Tibial nerve (tissue), 4 donors: ENCODE measurements at regions not wholly inside any gene's neighbourhood (a gene's known extent, or its start where the extent isn't known, plus 50 kb on each side); places are given as distances from the start of the nearest gene placed in this dataset.

ENCODE experiments used
- DNase-seq, 2 donors: peaks; one replicate each; pipeline ENCODE4 v3.0.0-alpha.2; 2019; ENCODE audit warnings: low spot score in 2 of 2
- H3K27ac ChIP-seq, 4 donors: fragments of 200-600 bp; sonication (generic) in 3 of 4; one replicate each; pipeline ENCODE4 v1.5.1; 2017 to 2019; ENCODE audit warnings: mild to moderate bottlenecking in 1 of 4
- H3K27me3 ChIP-seq, 2 donors: fragments of 200-600 bp; sonication (generic) in 1 of 2; one replicate each; pipeline versions ENCODE4 v1.5.1 to v1.6.0; 2017 to 2019
- H3K36me3 ChIP-seq, 3 donors: fragments of 200-600 bp; sonication (generic); one replicate each; pipeline ENCODE4 v1.5.1; 2018 to 2019
- H3K4me1 ChIP-seq, 4 donors: fragments of 200-600 bp; sonication (generic) in 3 of 4; one replicate each; pipeline ENCODE4 v1.5.1; 2017 to 2019
- H3K4me3 ChIP-seq, 4 donors: fragments of 200-600 bp; sonication (generic) in 3 of 4; one replicate each; pipeline ENCODE4 v1.5.1; 2017 to 2019; ENCODE audit warnings: mild to moderate bottlenecking in 1 of 4, moderate library complexity in 1 of 4
- H3K9me3 ChIP-seq, 4 donors: fragments of 200-600 bp; sonication (generic) in 3 of 4; one replicate each; pipeline ENCODE4 v1.5.1; 2017 to 2019
- EP300 ChIP-seq, 2 donors: sonication (generic); formaldehyde crosslinking; IDR thresholded peaks; one replicate each; pipeline ENCODE4 v1.6.1; 2017; ENCODE audit warnings: antibody characterized with exemption in 2 of 2, mild to moderate bottlenecking in 1 of 2
- POLR2A ChIP-seq, 2 donors: fragments of 450-650 bp; IDR thresholded peaks; one replicate each; pipeline ENCODE4 v1.6.1; 2017; ENCODE audit warnings: antibody characterized with exemption in 2 of 2, mild to moderate bottlenecking in 2 of 2, moderate library complexity in 2 of 2
- WGBS, 2 donors: methylation state at CpG; one replicate each; pipeline ENCODE4 v1.1.5; 2018; 5-methylcytosine and 5-hydroxymethylcytosine counted together
- TF ChIP-seq, protein P1 (sequence below), 5 experiments: fragments of 200-600 bp in 3 of 5; fragments of 450-650 bp in 2 of 5; sonication (generic) in 3 of 5; IDR thresholded peaks; one replicate each; pipeline ENCODE4 v1.5.1; 2016 to 2019; ENCODE audit warnings: antibody characterized with exemption in 5 of 5, mild to moderate bottlenecking in 3 of 5, moderate library complexity in 2 of 5

DNA sequence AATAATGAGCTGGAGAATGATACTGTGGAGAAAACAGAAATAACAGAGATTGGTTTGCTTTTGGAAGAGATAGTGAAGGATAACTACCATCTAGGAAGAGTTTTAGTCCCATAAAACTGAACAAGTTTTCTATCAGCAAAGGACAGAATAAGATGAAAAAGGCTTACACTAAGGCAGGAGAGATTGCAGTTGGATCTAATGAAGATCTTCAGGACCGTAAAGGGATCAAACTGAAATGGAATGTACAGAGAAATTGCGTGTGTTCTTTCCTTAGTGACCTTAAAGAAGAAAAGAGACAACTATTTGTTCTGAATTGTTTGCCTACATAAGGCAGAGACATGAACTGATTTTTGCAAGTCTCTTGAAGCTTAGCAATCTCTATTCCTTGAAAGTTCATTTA lies 191.7 kb upstream of the MTPN start:
- Histone ChIP-seq H3K9me3 (no peaks in the 10 kb centered on the region), H3K27ac (no peak overlapping the region), H3K4me3 (no peak overlapping the region), H3K27me3 (no peaks in the 10 kb centered on the region), H3K4me1 (no peaks in the 10 kb centered on the region), H3K36me3 (no peaks in the 10 kb centered on the region)
- DNase-seq = no peak
- WGBS, 2 donors = 53% methylated on average over 2 of the region's 2 CpGs
- no peak for TF ChIP-seq POLR2A (IDR thresholded peaks at IDR 0.05)
- TF ChIP-seq EP300 (IDR thresholded peaks at IDR 0.05) = no peak
- TF ChIP-seq, protein P1, sequence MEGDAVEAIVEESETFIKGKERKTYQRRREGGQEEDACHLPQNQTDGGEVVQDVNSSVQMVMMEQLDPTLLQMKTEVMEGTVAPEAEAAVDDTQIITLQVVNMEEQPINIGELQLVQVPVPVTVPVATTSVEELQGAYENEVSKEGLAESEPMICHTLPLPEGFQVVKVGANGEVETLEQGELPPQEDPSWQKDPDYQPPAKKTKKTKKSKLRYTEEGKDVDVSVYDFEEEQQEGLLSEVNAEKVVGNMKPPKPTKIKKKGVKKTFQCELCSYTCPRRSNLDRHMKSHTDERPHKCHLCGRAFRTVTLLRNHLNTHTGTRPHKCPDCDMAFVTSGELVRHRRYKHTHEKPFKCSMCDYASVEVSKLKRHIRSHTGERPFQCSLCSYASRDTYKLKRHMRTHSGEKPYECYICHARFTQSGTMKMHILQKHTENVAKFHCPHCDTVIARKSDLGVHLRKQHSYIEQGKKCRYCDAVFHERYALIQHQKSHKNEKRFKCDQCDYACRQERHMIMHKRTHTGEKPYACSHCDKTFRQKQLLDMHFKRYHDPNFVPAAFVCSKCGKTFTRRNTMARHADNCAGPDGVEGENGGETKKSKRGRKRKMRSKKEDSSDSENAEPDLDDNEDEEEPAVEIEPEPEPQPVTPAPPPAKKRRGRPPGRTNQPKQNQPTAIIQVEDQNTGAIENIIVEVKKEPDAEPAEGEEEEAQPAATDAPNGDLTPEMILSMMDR (IDR thresholded peaks at IDR 0.05) = no peak

- H3K27ac ChIP-seq = no peak overlapping the region
- 58 to 59% methylated on average over 4 of the region's 4 CpGs for WGBS, 2 donors
- no peak for DNase-seq
Observed at GRCh38 chr7:136167991-136168390, 190.8 kb upstream of the MTPN start.

GRCh38 chr7:136166521-136166920 lies 189.4 kb upstream of the MTPN start:
- Histone ChIP-seq H3K4me1 (no peaks in the 10 kb centered on the region), H3K4me3 (no peak overlapping the region), H3K36me3 (no peaks in the 10 kb centered on the region), H3K27ac (no peak overlapping the region), H3K9me3 (no peaks in the 10 kb centered on the region), H3K27me3 (no peaks in the 10 kb centered on the region)
- DNase-seq = no peak
- no peak for TF ChIP-seq EP300 (IDR thresholded peaks at IDR 0.05)
- no peak for TF ChIP-seq POLR2A (IDR thresholded peaks at IDR 0.05)
- TF ChIP-seq, protein P1 (IDR thresholded peaks at IDR 0.05) = no peak
- 61 to 87% methylated on average over 1 of the region's 1 CpG for WGBS, 2 donors

More at GRCh38 chr7:136167991-136168390, 190.8 kb upstream of the MTPN start:
- TF ChIP-seq EP300 (IDR thresholded peaks at IDR 0.05) (no peak), POLR2A (IDR thresholded peaks at IDR 0.05) (no peak)
- TF ChIP-seq, protein P1 (IDR thresholded peaks at IDR 0.05) = no peak
- no peaks in the 10 kb centered on the region for H3K36me3 ChIP-seq
- no peaks in the 10 kb centered on the region for H3K9me3 ChIP-seq
- H3K4me1 ChIP-seq = no peaks in the 10 kb centered on the region
- no peak overlapping the region for H3K4me3 ChIP-seq
- no peaks in the 10 kb centered on the region for H3K27me3 ChIP-seq

DNA sequence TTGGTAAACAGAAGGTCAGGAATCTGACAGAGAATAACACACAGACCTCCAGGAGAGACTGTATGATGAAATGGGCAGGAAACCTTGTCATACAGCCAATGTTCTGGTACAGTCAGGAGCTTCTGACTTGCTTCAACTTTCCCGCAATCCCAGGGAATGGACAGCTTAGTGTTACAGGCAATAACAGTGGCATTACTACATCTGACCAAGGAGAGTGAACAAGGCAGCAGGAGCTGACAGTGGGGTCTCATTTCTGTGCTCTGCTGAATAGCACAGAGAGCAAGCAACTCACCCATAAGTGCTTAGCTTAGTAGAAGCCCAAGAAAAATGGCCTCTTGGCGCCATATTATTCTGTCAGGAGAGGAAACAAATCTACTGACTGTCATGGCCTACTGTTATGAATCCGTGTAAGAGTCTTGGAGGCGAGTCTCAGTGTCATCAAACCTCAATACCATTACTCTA lies 186.2 kb upstream of the MTPN start:
- no peak for DNase-seq
- WGBS, 2 donors = 89 to 94% methylated on average over 4 of the region's 4 CpGs
- Histone ChIP-seq H3K4me1 (no peaks in the 10 kb centered on the region), H3K36me3 (no peaks in the 10 kb centered on the region), H3K27me3 (no peaks in the 10 kb centered on the region), H3K27ac (no peak overlapping the region), H3K9me3 (no peaks in the 10 kb centered on the region), H3K4me3 (no peak overlapping the region)
- no peak for TF ChIP-seq POLR2A (IDR thresholded peaks at IDR 0.05)
- no peak for TF ChIP-seq EP300 (IDR thresholded peaks at IDR 0.05)
- TF ChIP-seq, protein P1 (IDR thresholded peaks at IDR 0.05) = no peak

DNA sequence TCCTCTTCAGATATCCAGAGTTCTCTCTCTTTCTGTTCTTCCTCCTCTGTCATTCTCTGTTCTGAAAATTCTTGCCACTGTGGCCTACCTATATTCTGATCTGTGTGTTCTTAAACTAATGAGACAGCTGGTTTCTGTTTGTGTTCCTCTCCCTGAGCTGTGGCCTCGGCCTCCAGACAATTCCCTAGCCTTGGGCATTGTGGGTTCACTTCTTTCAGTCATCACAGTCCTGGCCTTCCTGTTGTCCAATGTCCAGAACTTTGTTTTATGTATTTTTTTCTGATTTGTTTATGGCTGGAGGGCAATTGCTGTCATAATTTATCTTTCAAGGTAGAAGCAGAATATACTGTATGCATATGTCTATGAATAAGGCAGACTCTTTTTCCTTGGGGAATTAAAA lies 173.2 kb upstream of the MTPN start:
- Histone ChIP-seq H3K27me3 (no peaks in the 10 kb centered on the region), H3K4me3 (no peak overlapping the region), H3K4me1 (no peaks in the 10 kb centered on the region), H3K27ac (no peak overlapping the region), H3K36me3 (no peaks in the 10 kb centered on the region), H3K9me3 (no peaks in the 10 kb centered on the region)
- no peak for DNase-seq
- no peak for TF ChIP-seq POLR2A (IDR thresholded peaks at IDR 0.05)
- WGBS, 2 donors = 69 to 75% methylated on average over 1 of the region's 1 CpG

- Histone ChIP-seq H3K9me3 (no peaks in the 10 kb centered on the region), H3K36me3 (no peaks in the 10 kb centered on the region), H3K4me1 (no peaks in the 10 kb centered on the region), H3K4me3 (no peak overlapping the region), H3K27me3 (no peaks in the 10 kb centered on the region), H3K27ac (no peak overlapping the region)
- TF ChIP-seq, protein P1 (IDR thresholded peaks at IDR 0.05) = no peak
- no peak for TF ChIP-seq EP300 (IDR thresholded peaks at IDR 0.05)
- TF ChIP-seq POLR2A (IDR thresholded peaks at IDR 0.05) = no peak
- WGBS, 2 donors = 79 to 84% methylated on average over 5 of the region's 5 CpGs
- DNase-seq = no peak
Observed at GRCh38 chr7:136148920-136149319, 171.8 kb upstream of the MTPN start.
